ENCODE measurements at regions not wholly inside any gene's neighbourhood (a gene's known extent, or its start where the extent isn't known, plus 50 kb on each side); places are given as distances from the start of the nearest gene placed in this dataset.

DNA sequence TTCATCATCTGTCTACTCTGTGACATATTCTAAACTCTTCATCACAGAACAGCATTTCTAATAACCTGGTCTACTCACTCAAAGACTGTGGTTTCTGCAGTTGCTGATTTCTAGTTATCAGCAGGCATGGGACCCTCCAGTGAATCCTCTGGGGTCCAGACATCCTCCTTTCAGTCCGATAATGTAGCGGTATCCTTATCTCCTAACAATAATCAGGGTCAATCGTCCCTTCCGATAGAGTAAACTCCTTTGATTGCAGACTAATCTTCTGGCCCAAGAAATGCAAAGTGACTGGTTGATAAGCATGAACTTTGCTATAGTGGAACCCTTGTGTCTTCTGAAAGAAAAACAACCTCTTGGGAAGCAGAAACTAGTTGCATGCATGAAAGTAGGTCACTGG lies 1209.8 kb upstream of the CELF2 start:
- FAIRE-seq (no peak), DNase-seq (ENCODE audit: low read depth, low spot score) (no peak)
- no peak overlapping the region for H3K9ac ChIP-seq (ENCODE audit: control insufficient read depth, extremely low read depth, insufficient read depth, low read length)
- no peaks in the 10 kb centered on the region for H3K9me1 ChIP-seq (ENCODE audit: control insufficient read depth, extremely low read depth, insufficient read depth, low read length)
- no peaks in the 10 kb centered on the region for H3K4me1 ChIP-seq (ENCODE audit: control insufficient read depth, extremely low read depth, insufficient read depth, low read length)
- no peaks in the 10 kb centered on the region for H3K27me3 ChIP-seq (ENCODE audit: control insufficient read depth, extremely low read depth, insufficient read depth, low read length)
- H3K36me3 ChIP-seq (ENCODE audit: control insufficient read depth in 2 of 2, extremely low read depth in 1 of 2, insufficient read depth in 2 of 2, low read length in 2 of 2): no peaks in the 10 kb centered on the region
- H3K4me3 ChIP-seq (ENCODE audit: control insufficient read depth in 2 of 3, extremely low read depth in 1 of 3, insufficient read depth in 2 of 3, low read depth in 1 of 3, low read length in 3 of 3): no peak overlapping the region
- TF ChIP-seq, protein P1, sequence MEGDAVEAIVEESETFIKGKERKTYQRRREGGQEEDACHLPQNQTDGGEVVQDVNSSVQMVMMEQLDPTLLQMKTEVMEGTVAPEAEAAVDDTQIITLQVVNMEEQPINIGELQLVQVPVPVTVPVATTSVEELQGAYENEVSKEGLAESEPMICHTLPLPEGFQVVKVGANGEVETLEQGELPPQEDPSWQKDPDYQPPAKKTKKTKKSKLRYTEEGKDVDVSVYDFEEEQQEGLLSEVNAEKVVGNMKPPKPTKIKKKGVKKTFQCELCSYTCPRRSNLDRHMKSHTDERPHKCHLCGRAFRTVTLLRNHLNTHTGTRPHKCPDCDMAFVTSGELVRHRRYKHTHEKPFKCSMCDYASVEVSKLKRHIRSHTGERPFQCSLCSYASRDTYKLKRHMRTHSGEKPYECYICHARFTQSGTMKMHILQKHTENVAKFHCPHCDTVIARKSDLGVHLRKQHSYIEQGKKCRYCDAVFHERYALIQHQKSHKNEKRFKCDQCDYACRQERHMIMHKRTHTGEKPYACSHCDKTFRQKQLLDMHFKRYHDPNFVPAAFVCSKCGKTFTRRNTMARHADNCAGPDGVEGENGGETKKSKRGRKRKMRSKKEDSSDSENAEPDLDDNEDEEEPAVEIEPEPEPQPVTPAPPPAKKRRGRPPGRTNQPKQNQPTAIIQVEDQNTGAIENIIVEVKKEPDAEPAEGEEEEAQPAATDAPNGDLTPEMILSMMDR (optimal IDR thresholded peaks at IDR 0.05 in 1 of 3, IDR thresholded peaks at IDR 0.05 in 1 of 3, conservative IDR thresholded peaks at IDR 0.05 in 1 of 3; ENCODE audit: extremely low read depth in 1 of 3, insufficient read depth in 2 of 3, low read length in 3 of 3): no peak
- no peak for TF ChIP-seq EZH2 (IDR thresholded peaks at IDR 0.05; ENCODE audit: low read length)
- no peak overlapping the region for H3K27ac ChIP-seq (ENCODE audit: control insufficient read depth, insufficient read depth, low read length)
- dilution Hi-C loops (cut with MboI; ENCODE audit: extremely low pct_ligation_motif_present, low sequenced_read_pairs): no loop called here
- H4K20me1 ChIP-seq (ENCODE audit: control insufficient read depth, extremely low read depth, insufficient read depth, low read length): no peaks in the 10 kb centered on the region
- H3K9me3 ChIP-seq (ENCODE audit: control insufficient read depth, low read depth, low read length): no peaks in the 10 kb centered on the region
- H2AFZ ChIP-seq (ENCODE audit: control insufficient read depth, low read length): no peak overlapping the region
- no peaks in the 10 kb centered on the region for H3K79me2 ChIP-seq (ENCODE audit: control insufficient read depth, insufficient read depth, low read length)
- no peak overlapping the region for H3K4me2 ChIP-seq (ENCODE audit: control insufficient read depth, extremely low read depth, insufficient read depth, low read depth, low read length)

DNA sequence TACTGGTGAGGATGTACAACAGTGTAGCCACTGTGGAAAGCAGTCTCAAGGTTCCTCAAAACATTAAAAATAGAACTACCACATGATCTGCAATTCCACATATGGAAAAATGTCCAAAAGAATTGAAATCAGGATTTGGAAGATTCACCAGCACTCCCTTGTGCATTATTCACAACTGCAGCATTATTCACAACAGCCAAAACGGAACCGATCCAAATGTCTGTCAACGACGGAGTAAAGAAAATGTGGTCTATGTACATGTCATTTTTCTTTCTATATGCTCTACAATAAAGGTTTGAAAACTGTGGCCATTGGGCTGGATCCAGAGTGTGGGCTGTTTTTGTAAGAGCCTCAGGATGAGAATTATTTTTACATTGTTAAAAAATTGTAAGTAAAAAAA lies 1206.1 kb upstream of the CELF2 start:
- H3K36me3 ChIP-seq (ENCODE audit: control insufficient read depth in 2 of 2, extremely low read depth in 1 of 2, insufficient read depth in 2 of 2, low read length in 2 of 2): no peaks in the 10 kb centered on the region
- H4K20me1 ChIP-seq (ENCODE audit: control insufficient read depth, extremely low read depth, insufficient read depth, low read length): no peaks in the 10 kb centered on the region
- no peak for TF ChIP-seq EZH2 (IDR thresholded peaks at IDR 0.05; ENCODE audit: low read length)
- TF ChIP-seq, protein P1 (optimal IDR thresholded peaks at IDR 0.05 in 1 of 3, IDR thresholded peaks at IDR 0.05 in 1 of 3, conservative IDR thresholded peaks at IDR 0.05 in 1 of 3; ENCODE audit: extremely low read depth in 1 of 3, insufficient read depth in 2 of 3, low read length in 3 of 3): no peak
- no peaks in the 10 kb centered on the region for H3K79me2 ChIP-seq (ENCODE audit: control insufficient read depth, insufficient read depth, low read length)
- H3K27ac ChIP-seq (ENCODE audit: control insufficient read depth, insufficient read depth, low read length): no peak overlapping the region
- FAIRE-seq (no peak), DNase-seq (ENCODE audit: low read depth, low spot score) (no peak)
- dilution Hi-C loops (cut with MboI; ENCODE audit: extremely low pct_ligation_motif_present, low sequenced_read_pairs): no loop called here
- no peaks in the 10 kb centered on the region for H3K9me1 ChIP-seq (ENCODE audit: control insufficient read depth, extremely low read depth, insufficient read depth, low read length)
- no peak overlapping the region for H3K4me3 ChIP-seq (ENCODE audit: control insufficient read depth in 2 of 3, extremely low read depth in 1 of 3, insufficient read depth in 2 of 3, low read depth in 1 of 3, low read length in 3 of 3)
- no peaks in the 10 kb centered on the region for H3K27me3 ChIP-seq (ENCODE audit: control insufficient read depth, extremely low read depth, insufficient read depth, low read length)
- H3K4me2 ChIP-seq (ENCODE audit: control insufficient read depth, extremely low read depth, insufficient read depth, low read depth, low read length): no peak overlapping the region
- H3K4me1 ChIP-seq (ENCODE audit: control insufficient read depth, extremely low read depth, insufficient read depth, low read length): no peaks in the 10 kb centered on the region
- H3K9me3 ChIP-seq (ENCODE audit: control insufficient read depth, low read depth, low read length): no peaks in the 10 kb centered on the region
- H3K9ac ChIP-seq (ENCODE audit: control insufficient read depth, extremely low read depth, insufficient read depth, low read length): no peak overlapping the region
- H2AFZ ChIP-seq (ENCODE audit: control insufficient read depth, low read length): no peak overlapping the region
